ENCODE measurements at regions not wholly inside any gene's neighbourhood (a gene's known extent, or its start where the extent isn't known, plus 50 kb on each side); places are given as distances from the start of the nearest gene placed in this dataset.

GRCh38 chr6:160804639-160805038 lies 102.6 kb downstream of the PLG start:
- Mint-ChIP-seq H3K36me3 (no peaks in the 10 kb centered on the region), H3K4me3 (no peak overlapping the region)
- 63% methylated on average over 4 of the region's 4 CpGs for WGBS (ENCODE audit: insufficient coverage)

GRCh38 chr6:160808263-160808662 lies 106.2 kb downstream of the PLG start:
- DNase-seq, result no peak
- no peak overlapping the region for H3K27ac Mint-ChIP-seq
- no peaks in the 10 kb centered on the region for H3K27me3 Mint-ChIP-seq (ENCODE audit: low read depth in 2 of 2)
- H3K4me1 ChIP-seq (ENCODE audit: control insufficient read depth, insufficient read depth, low read length), result no peaks in the 10 kb centered on the region
- H3K36me3 ChIP-seq (ENCODE audit: control insufficient read depth, insufficient read depth, low read length), result no peaks in the 10 kb centered on the region
- H3K9me3 ChIP-seq (ENCODE audit: control insufficient read depth, insufficient read depth, low read length), result no peaks in the 10 kb centered on the region
- intact Hi-C loops (cut with micrococcal nuclease), result no loop called here
- ATAC-seq, result no peak
- no peaks in the 10 kb centered on the region for H3K4me1 Mint-ChIP-seq
- H3K27ac ChIP-seq (ENCODE audit: low read length), result no peak overlapping the region
- no peak overlapping the region for H3K4me3 Mint-ChIP-seq
- peaks cover 0 to 3% of the 10 kb centered on the region in 2 donors for H3K9me3 Mint-ChIP-seq
- H3K27me3 ChIP-seq (ENCODE audit: control insufficient read depth, insufficient read depth, low read length), result no peaks in the 10 kb centered on the region
- no peak for TF ChIP-seq CTCF (IDR thresholded peaks at IDR 0.05)
- no peak overlapping the region for H3K4me3 ChIP-seq (ENCODE audit: low read length)
- no peaks in the 10 kb centered on the region for H3K36me3 Mint-ChIP-seq
- WGBS (ENCODE audit: insufficient coverage), result 86% methylated on average over 2 of the region's 2 CpGs

More at GRCh38 chr6:160804639-160805038, 102.6 kb downstream of the PLG start:
- Mint-ChIP-seq H3K27me3 (ENCODE audit: low read depth in 2 of 2) (no peaks in the 10 kb centered on the region), H3K4me1 (no peaks in the 10 kb centered on the region), H3K27ac (no peak overlapping the region), H3K9me3 (peaks cover 0 to 3% of the 10 kb centered on the region in 2 donors)
- Histone ChIP-seq H3K4me3 (ENCODE audit: low read length) (no peak overlapping the region), H3K9me3 (ENCODE audit: control insufficient read depth, insufficient read depth, low read length) (no peaks in the 10 kb centered on the region), H3K4me1 (ENCODE audit: control insufficient read depth, insufficient read depth, low read length) (no peaks in the 10 kb centered on the region), H3K27me3 (ENCODE audit: control insufficient read depth, insufficient read depth, low read length) (no peaks in the 10 kb centered on the region), H3K36me3 (ENCODE audit: control insufficient read depth, insufficient read depth, low read length) (no peaks in the 10 kb centered on the region), H3K27ac (ENCODE audit: low read length) (no peak overlapping the region)
- TF ChIP-seq CTCF (IDR thresholded peaks at IDR 0.05), result no peak
- intact Hi-C loops (cut with micrococcal nuclease), result no loop called here
- ATAC-seq (no peak), DNase-seq (no peak)

- intact Hi-C loops (cut with micrococcal nuclease), result no loop called here
- H3K4me3 ChIP-seq (ENCODE audit: low read length), result no peak overlapping the region
- H3K9me3 Mint-ChIP-seq, result peaks cover 3% of the 10 kb centered on the region in 2 donors
Observed at GRCh38 chr6:160810238-160810637, 108.2 kb downstream of the PLG start.

More at GRCh38 chr6:160810238-160810637, 108.2 kb downstream of the PLG start:
- no peaks in the 10 kb centered on the region for H3K36me3 ChIP-seq (ENCODE audit: control insufficient read depth, insufficient read depth, low read length)
- Mint-ChIP-seq H3K36me3 (no peaks in the 10 kb centered on the region), H3K27me3 (ENCODE audit: low read depth in 2 of 2) (no peaks in the 10 kb centered on the region), H3K4me1 (no peaks in the 10 kb centered on the region), H3K4me3 (no peak overlapping the region), H3K27ac (no peak overlapping the region)
- H3K9me3 ChIP-seq (ENCODE audit: control insufficient read depth, insufficient read depth, low read length), result no peaks in the 10 kb centered on the region
- H3K27ac ChIP-seq (ENCODE audit: low read length), result no peak overlapping the region
- WGBS (ENCODE audit: insufficient coverage), result 85% methylated on average over 2 of the region's 3 CpGs
- ATAC-seq (no peak), DNase-seq (no peak)
- TF ChIP-seq CTCF (IDR thresholded peaks at IDR 0.05), result no peak
- no peaks in the 10 kb centered on the region for H3K27me3 ChIP-seq (ENCODE audit: control insufficient read depth, insufficient read depth, low read length)
- H3K4me1 ChIP-seq (ENCODE audit: control insufficient read depth, insufficient read depth, low read length), result no peaks in the 10 kb centered on the region
